IPS-18a (cell line): ENCODE measurements at regions not wholly inside any gene's neighbourhood (a gene's known extent, or its start where the extent isn't known, plus 50 kb on each side); places are given as distances from the start of the nearest gene placed in this dataset.
A peak's percentile ranks its signal among the peaks of the same experiment; 100 is the strongest.

Experiments
- H3K27ac ChIP-seq: one replicate; pipeline ENCODE4 v1.5.1; 2013; ENCODE audit warnings: low read length
- H3K27me3 ChIP-seq: one replicate; pipeline ENCODE4 v1.6.1; 2013; ENCODE audit warnings: mild to moderate bottlenecking, low read length; ENCODE audit not compliant: control insufficient read depth, insufficient read depth
- H3K36me3 ChIP-seq: one replicate; pipeline ENCODE4 v1.6.1; 2013; ENCODE audit warnings: low read depth, low read length; ENCODE audit not compliant: control insufficient read depth
- H3K4me1 ChIP-seq: one replicate; pipeline ENCODE4 v1.6.1; 2013; ENCODE audit warnings: low read depth, low read length; ENCODE audit not compliant: control insufficient read depth
- H3K4me3 ChIP-seq: one replicate; pipeline ENCODE4 v1.5.1; 2013; ENCODE audit warnings: low read length
- H3K9ac ChIP-seq: one replicate; pipeline ENCODE4 v1.6.1; 2013; ENCODE audit warnings: mild to moderate bottlenecking, low read length, moderate library complexity
- H3K9me3 ChIP-seq: one replicate; pipeline ENCODE4 v1.6.1; 2013; ENCODE audit warnings: low read depth, low read length; ENCODE audit not compliant: control insufficient read depth

DNA sequence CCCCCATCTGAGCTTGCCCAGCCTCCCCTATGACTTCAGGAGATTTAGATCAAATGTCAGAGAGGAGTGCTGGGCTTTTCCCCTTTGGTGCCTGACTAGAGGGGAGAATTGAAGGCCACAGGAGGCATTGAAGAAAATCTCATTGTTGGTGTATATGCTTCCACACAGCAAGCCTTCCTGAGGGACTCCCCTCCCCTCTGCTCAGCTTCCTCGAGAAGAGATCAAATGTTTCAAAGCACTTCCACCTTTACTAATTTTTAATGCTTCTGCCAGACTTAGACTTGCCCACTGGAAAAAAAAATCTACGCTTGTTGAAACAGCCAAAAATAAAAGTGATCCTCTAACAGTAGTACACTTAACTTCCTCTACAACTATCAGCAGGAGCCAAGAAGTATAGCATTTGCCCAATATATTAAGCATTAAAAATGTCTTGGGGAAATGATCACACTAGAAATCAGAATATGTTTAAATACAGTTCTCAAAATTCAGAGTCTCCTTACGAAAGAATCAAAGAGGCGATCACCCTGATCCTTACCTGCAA, 79.3 kb downstream of the FZD1 start:
- Histone ChIP-seq H3K4me3 (no peak overlapping the region), H3K36me3 (no peaks in the 10 kb centered on the region), H3K9ac (no peak overlapping the region), H3K9me3 (no peaks in the 10 kb centered on the region), H3K4me1 (no peaks in the 10 kb centered on the region), H3K27ac (no peak overlapping the region), H3K27me3 (no peaks in the 10 kb centered on the region)

DNA sequence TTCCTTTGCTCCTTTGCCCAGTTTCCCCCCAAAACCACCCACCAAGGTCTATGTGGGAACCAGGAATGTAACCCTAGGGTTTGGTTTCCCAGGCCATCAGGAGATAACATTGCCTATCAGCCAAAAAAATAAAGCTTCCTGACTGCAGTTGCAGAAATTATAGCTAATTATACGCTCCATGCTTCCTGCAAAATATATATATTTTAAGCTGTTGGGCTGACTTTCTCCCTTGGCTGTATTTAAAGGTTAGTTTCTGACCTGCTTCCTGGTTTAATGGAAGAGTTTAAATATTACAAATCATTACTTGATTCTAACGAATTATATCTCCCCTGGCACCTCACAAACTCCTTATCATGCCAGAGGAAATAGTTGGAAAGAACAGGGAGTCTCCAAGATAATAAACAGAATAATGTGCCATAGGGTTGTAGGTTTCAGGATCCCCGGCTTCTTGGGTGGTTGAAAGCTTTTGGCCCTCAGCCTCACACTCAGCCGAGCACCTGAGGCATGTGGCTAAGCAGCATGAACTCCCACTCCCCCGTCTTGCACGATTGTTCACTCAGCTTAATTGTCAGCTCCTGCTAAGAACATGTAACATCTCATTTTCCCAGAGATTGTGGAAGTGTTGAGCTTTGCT, 79.9 kb downstream of the FZD1 start:
- Histone ChIP-seq H3K4me3 (no peak overlapping the region), H3K27me3 (peaks cover 4% of the 10 kb centered on the region), H3K36me3 (no peaks in the 10 kb centered on the region), H3K9me3 (no peaks in the 10 kb centered on the region), H3K4me1 (no peaks in the 10 kb centered on the region), H3K27ac (no peak overlapping the region), H3K9ac (no peak overlapping the region)

DNA sequence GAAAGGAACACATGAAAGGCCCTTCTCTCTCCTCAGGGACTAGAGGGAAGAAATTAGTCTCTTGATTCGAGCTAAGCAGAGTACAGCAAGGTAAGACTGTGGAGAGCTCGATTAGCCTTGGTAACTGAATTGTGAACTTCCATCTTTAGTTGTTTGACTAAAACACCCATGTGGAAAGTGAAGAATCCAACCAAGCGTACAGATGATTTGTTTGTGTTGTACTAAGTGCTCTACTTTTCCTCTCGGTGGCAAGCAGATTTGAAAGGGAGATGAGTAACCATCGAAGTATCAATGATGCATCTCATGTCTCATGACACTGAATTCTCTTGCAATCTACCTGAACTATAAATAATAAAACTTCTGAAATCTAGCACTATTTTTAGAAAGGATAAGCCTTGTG, 80.7 kb downstream of the FZD1 start:
- H3K9ac ChIP-seq: no peak overlapping the region
- H3K27me3 ChIP-seq: peaks cover 12% of the 10 kb centered on the region
- H3K4me3 ChIP-seq: no peak overlapping the region
- H3K36me3 ChIP-seq: no peaks in the 10 kb centered on the region
- H3K4me1 ChIP-seq: no peaks in the 10 kb centered on the region
- no peaks in the 10 kb centered on the region for H3K9me3 ChIP-seq
- no peak overlapping the region for H3K27ac ChIP-seq

DNA sequence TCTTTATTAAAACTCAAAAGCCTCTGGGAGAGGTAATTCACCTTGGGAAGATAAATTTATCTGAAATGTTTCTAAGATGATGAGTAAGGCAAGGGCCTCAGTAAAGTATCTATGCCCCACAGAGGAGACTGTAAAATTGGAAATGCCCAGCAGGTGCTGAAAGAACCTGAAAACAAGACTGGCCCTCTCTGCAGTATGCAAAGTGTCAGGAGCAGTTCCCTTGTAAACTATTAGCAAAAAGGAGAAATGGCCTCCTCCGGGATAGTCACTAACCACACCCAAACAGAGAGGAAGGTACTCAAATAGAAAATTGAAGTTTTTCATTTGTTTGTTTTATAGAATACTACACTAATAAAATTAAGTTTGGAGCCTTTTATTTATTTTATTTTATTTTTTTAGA, 81.2 kb downstream of the FZD1 start:
- H3K27ac ChIP-seq: no peak overlapping the region

DNA sequence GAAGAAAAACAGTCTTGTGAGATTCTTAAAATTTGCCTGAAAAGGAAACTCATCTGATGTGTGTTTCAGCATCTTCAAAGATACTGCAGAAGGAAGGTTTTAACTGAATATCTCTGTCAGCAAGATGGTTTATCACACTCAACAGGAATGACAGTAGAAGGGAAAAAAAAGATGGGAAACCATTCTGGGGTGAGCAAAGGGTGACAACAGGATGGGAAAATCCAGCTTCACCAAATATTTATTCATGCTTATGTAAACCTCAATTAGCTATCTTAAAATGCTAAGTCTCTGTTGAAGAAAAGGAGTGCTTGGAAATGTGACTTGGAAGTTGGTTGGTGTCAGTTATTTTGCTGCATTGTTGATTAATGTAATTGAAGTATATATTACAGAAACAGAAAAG, 82.2 kb downstream of the FZD1 start:
- Histone ChIP-seq H3K4me1 (no peaks in the 10 kb centered on the region), H3K9me3 (no peaks in the 10 kb centered on the region), H3K4me3 (no peak overlapping the region), H3K27ac (no peak overlapping the region), H3K9ac (no peak overlapping the region), H3K36me3 (no peaks in the 10 kb centered on the region), H3K27me3 (peaks cover 27% of the 10 kb centered on the region)

More for the DNA sequence above, 81.2 kb downstream of the FZD1 start:
- H3K9me3 ChIP-seq: no peaks in the 10 kb centered on the region
- H3K4me3 ChIP-seq: no peak overlapping the region
- peaks cover 17% of the 10 kb centered on the region for H3K27me3 ChIP-seq
- no peak overlapping the region for H3K9ac ChIP-seq
- H3K4me1 ChIP-seq: no peaks in the 10 kb centered on the region
- H3K36me3 ChIP-seq: no peaks in the 10 kb centered on the region

DNA sequence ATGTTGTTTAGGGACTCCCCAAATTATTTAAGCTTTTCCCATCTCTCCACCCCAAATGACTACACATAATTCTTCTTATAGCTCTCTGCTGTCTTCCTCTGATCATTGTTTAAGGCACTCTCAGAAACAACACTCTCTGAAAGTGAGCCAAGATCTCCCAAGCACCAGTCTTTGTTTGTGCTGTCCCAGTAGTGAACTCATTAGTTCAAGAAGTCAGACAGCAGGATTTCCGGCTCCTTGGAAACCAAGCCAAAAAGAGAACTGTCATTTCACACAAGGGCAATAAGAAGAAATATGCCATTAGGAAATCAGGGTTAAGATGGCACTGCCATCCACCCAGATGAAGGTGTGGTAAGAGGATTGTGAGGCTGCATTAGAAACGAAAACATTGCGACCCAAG, 83.1 kb downstream of the FZD1 start:
- H3K27ac ChIP-seq: no peak overlapping the region
- no peak overlapping the region for H3K9ac ChIP-seq
- H3K4me3 ChIP-seq: no peak overlapping the region
- no peaks in the 10 kb centered on the region for H3K9me3 ChIP-seq
- H3K27me3 ChIP-seq: peaks cover 36% of the 10 kb centered on the region
- no peaks in the 10 kb centered on the region for H3K4me1 ChIP-seq
- H3K36me3 ChIP-seq: no peaks in the 10 kb centered on the region

DNA sequence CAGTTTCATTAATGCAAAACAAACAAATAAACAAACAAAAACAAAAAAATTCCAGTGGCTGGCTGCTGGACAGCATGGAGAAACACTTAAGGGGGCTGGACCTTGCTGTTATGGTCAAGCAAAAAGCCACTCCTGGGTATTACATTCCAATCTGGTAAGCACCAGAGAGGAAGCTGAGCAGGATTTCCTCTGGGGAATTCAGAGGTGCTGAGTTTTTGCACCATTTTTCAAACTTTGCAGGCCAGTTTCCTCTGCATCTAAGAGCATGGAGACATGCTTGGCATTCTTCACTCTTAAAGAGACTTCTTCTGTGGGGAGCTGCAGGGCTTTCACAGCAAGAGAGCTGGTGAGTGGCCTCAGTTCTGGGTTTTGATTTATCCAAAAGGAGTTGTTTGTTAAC, 84.5 kb downstream of the FZD1 start:
- Histone ChIP-seq H3K27ac (no peak overlapping the region), H3K4me1 (peaks cover 6% of the 10 kb centered on the region), H3K36me3 (no peaks in the 10 kb centered on the region), H3K27me3 (peaks cover 48% of the 10 kb centered on the region), H3K4me3 (no peak overlapping the region), H3K9ac (no peak overlapping the region), H3K9me3 (no peaks in the 10 kb centered on the region)

DNA sequence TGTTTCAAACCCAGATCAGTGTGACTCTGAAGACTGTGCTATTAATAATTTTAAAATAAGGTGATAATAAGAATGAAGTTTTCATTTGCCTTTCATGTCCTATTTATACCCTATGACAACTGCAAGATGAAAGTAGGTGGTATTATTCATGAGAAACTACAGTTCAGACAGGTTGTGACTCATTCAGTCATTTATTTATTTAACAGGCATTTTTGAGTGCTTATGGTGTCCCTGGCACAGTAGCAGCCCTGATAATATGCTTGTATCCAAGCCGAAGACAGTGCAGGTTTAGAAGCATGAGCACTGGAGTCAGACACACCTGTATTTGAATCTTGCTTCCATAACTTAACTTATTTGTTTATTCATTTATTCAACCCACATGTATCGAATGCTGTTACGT, 87.1 kb downstream of the FZD1 start:
- H3K4me3 ChIP-seq: no peak overlapping the region
- H3K4me1 ChIP-seq: peaks cover 26% of the 10 kb centered on the region
- H3K9me3 ChIP-seq: no peaks in the 10 kb centered on the region
- no peak overlapping the region for H3K9ac ChIP-seq
- H3K27me3 ChIP-seq: peaks cover 75% of the 10 kb centered on the region
- no peak overlapping the region for H3K27ac ChIP-seq
- H3K36me3 ChIP-seq: no peaks in the 10 kb centered on the region

DNA sequence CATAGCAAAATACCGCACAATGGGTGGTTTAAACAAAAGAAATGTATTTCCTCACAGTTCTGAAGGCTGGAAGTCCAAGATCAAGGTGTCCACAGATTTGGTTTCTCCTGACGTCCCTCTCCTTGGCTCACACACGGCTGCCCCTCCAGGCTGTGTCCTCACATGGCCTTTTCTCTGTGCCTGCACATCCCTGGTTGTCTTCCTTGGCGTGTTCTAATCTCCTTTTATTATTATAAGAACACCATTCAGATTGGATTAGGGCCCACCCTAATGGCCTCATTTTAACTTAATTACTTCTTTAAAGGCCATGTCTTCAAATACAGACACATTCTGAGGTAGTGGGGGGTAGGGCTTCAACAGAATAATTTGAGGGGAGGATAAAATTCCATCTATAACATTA, 87.9 kb downstream of the FZD1 start:
- Histone ChIP-seq H3K27me3 (peaks cover 82% of the 10 kb centered on the region), H3K36me3 (no peaks in the 10 kb centered on the region), H3K9ac (no peak overlapping the region), H3K9me3 (no peaks in the 10 kb centered on the region), H3K27ac (no peak overlapping the region), H3K4me1 (peaks cover 26% of the 10 kb centered on the region), H3K4me3 (no peak overlapping the region)

DNA sequence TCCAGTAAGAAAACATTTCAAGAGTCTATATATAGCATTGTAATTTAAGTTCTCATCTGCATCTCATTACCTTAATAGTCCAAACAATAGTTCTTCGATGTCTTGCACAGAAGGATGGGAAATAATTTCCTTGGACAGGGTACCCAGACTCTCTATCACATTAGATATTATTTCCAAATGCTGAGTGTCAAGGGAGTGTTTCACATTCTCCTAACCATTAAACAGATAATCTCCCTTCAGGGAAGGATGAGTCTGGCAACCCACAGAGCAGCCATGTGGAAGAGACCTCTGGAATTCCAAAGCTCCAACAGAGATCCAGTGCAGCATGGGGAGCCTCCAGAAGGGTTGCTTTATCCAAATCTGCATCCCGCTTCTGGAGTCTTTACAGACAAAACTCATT, 89.6 kb downstream of the FZD1 start:
- Histone ChIP-seq H3K27me3 (peaks cover 98% of the 10 kb centered on the region), H3K4me3 (no peak overlapping the region), H3K27ac (no peak overlapping the region), H3K4me1 (peaks cover 26% of the 10 kb centered on the region), H3K36me3 (no peaks in the 10 kb centered on the region), H3K9me3 (no peaks in the 10 kb centered on the region), H3K9ac (no peak overlapping the region)

DNA sequence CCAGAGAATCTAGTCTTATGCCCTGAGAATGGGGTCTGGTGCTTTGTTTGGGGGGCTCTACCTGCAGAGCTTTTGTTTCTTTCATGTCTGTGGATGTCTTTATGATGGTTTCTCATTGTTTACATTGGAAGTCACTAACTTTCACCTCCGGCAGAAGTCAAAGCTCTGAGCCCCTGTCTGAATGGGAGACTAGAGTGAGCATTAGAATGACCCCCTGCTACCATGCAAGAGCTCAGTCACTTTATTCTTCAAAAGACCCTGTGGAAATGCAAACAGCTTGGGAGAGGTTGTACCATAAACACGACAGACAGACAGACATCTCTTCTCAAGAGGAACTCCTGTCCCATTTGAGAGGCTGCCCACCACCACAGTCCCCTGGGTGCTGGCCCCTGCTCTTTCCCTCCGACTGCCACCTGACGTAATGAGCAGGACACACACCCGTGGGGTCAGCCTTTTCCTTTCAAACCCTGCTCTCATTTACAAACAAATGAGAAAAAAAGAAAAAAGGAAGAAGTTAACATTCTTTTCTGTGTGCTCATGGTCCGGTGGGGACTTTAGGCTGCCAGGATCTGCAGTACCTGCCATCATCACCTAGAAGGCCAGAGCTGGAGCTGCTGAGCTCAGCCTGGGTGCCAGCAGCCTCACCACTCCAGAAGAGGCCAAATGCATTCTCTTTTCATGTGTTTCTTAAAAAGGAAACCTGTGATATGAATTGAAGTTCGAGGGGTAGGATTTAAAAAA, 91.6 kb downstream of the FZD1 start:
- H3K9me3 ChIP-seq: no peaks in the 10 kb centered on the region
- no peaks in the 10 kb centered on the region for H3K36me3 ChIP-seq
- H3K9ac ChIP-seq: no peak overlapping the region
- H3K27me3 ChIP-seq: peaks cover 98% of the 10 kb centered on the region
- no peak overlapping the region for H3K27ac ChIP-seq
- peaks cover 26% of the 10 kb centered on the region for H3K4me1 ChIP-seq
- peak overlapping the region; percentile 29 for H3K4me3 ChIP-seq

DNA sequence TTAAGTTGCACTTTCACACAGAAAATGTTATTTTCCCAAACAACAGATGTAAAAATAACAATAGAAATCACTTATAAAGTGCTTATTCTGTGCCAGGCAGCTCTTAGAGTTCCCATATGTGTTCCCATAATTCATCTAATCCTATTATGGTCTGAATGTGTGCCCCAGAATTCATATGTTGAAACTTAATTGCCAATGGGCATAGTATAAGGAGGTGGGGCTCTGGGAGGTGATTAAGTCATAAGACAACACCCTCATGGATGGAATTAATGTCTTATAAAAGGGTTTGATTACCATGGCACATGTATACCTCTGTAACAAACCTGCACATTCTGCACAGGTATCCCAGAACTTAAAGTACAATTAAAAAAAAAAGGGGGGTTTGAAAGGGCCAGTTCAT, 92.7 kb downstream of the FZD1 start:
- no peaks in the 10 kb centered on the region for H3K9me3 ChIP-seq
- H3K4me1 ChIP-seq: peaks cover 26% of the 10 kb centered on the region
- H3K4me3 ChIP-seq: no peak overlapping the region
- no peaks in the 10 kb centered on the region for H3K36me3 ChIP-seq
- peaks cover 97% of the 10 kb centered on the region for H3K27me3 ChIP-seq
- H3K9ac ChIP-seq: no peak overlapping the region
- no peak overlapping the region for H3K27ac ChIP-seq
